ENCODE measurements at regions not wholly inside any gene's neighbourhood (a gene's known extent, or its start where the extent isn't known, plus 50 kb on each side); places are given as distances from the start of the nearest gene placed in this dataset.
A peak's percentile ranks its signal among the peaks of the same experiment; 100 is the strongest.

DNA sequence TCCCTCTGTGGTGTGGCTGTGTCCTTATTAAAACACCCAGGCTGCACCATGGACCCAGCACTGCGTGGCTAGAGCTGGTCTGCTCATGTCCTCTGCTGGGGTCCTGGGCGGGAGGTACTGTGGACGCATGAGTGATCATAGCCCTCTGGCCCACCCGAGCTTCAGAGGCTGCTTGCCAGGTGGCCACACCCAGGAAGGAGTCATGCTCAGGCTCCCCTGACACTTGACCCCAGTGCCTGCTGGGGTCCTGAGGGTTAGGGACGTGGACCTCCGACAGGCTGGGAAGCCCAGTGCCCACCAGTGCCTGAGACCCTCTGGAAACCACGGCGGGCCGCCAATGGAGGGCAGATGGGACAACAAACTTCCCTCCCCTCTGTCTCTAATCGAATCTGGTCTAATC lies 66.3 kb upstream of the HS6ST1 start:
- TF ChIP-seq TEAD4 (CRISPR knock-in tag; IDR thresholded peaks at IDR 0.05) (no peak), TCF7 (CRISPR knock-in tag; IDR thresholded peaks at IDR 0.05; ENCODE audit: low read depth) (no peak), ZNF232 (CRISPR knock-in tag; IDR thresholded peaks at IDR 0.05) (no peak)
- TF ChIP-seq, protein P1, sequence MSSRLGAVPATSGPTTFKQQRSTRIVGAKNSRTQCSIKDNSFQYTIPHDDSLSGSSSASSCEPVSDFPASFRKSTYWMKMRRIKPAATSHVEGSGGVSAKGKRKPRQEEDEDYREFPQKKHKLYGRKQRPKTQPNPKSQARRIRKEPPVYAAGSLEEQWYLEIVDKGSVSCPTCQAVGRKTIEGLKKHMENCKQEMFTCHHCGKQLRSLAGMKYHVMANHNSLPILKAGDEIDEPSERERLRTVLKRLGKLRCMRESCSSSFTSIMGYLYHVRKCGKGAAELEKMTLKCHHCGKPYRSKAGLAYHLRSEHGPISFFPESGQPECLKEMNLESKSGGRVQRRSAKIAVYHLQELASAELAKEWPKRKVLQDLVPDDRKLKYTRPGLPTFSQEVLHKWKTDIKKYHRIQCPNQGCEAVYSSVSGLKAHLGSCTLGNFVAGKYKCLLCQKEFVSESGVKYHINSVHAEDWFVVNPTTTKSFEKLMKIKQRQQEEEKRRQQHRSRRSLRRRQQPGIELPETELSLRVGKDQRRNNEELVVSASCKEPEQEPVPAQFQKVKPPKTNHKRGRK (CRISPR knock-in tag; IDR thresholded peaks at IDR 0.05; ENCODE audit: borderline replicate concordance) = no peak
- TF ChIP-seq, protein P2, sequence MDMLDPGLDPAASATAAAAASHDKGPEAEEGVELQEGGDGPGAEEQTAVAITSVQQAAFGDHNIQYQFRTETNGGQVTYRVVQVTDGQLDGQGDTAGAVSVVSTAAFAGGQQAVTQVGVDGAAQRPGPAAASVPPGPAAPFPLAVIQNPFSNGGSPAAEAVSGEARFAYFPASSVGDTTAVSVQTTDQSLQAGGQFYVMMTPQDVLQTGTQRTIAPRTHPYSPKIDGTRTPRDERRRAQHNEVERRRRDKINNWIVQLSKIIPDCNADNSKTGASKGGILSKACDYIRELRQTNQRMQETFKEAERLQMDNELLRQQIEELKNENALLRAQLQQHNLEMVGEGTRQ (CRISPR knock-in tag; IDR thresholded peaks at IDR 0.05) = no peak
- TF ChIP-seq, protein P3, sequence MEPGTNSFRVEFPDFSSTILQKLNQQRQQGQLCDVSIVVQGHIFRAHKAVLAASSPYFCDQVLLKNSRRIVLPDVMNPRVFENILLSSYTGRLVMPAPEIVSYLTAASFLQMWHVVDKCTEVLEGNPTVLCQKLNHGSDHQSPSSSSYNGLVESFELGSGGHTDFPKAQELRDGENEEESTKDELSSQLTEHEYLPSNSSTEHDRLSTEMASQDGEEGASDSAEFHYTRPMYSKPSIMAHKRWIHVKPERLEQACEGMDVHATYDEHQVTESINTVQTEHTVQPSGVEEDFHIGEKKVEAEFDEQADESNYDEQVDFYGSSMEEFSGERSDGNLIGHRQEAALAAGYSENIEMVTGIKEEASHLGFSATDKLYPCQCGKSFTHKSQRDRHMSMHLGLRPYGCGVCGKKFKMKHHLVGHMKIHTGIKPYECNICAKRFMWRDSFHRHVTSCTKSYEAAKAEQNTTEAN (CRISPR knock-in tag; IDR thresholded peaks at IDR 0.05) = no peak
- TF ChIP-seq, protein P4, sequence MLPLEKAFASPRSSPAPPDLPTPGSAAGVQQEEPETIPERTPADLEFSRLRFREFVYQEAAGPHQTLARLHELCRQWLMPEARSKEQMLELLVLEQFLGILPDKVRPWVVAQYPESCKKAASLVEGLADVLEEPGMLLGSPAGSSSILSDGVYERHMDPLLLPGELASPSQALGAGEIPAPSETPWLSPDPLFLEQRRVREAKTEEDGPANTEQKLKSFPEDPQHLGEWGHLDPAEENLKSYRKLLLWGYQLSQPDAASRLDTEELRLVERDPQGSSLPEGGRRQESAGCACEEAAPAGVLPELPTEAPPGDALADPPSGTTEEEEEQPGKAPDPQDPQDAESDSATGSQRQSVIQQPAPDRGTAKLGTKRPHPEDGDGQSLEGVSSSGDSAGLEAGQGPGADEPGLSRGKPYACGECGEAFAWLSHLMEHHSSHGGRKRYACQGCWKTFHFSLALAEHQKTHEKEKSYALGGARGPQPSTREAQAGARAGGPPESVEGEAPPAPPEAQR (CRISPR knock-in tag; IDR thresholded peaks at IDR 0.05) = no peak
- POLR2A ChIA-PET = no interaction called here

DNA sequence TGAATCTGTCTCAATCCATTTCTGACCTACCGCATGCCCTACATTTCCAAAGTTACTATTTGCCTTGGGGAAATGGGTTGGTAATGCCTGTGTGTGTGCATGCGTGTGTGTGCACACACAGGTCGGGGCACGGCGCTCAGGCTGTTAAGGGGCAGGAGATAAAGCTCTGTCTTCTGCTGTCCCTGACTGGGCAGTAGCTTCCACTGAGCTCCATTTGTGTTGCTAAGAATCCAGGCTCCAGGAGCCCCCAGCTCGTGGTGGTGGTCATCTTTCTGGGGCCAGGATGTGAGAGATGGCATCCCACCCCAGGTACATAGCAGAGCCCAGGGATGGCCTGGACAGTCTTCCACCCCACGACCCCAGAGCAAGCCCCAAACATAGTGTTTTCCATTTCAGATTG lies 66.7 kb upstream of the HS6ST1 start:
- ATAC-seq = no peak
- ChIA-PET POLR2A (no interaction called here), CTCF (no interaction called here)
- Mint-ChIP-seq H3K27ac (0 out of 2 replicates have a peak overlapping the region, but pooled peaks have one; percentile 57), H3K9me3 (no peaks in the 10 kb centered on the region), H3K36me3 (no peaks in the 10 kb centered on the region), H3K4me3 (no peak overlapping the region), H3K4me1 (peaks cover 32% of the 10 kb centered on the region), H3K27me3 (ENCODE audit: low read depth) (no peaks in the 10 kb centered on the region)
- no peak for TF ChIP-seq JUN (CRISPR knock-in tag; IDR thresholded peaks at IDR 0.05)
- TF ChIP-seq ZNF263 (CRISPR knock-in tag; IDR thresholded peaks at IDR 0.05; ENCODE audit: low read depth) = no peak
- TF ChIP-seq, protein P5, sequence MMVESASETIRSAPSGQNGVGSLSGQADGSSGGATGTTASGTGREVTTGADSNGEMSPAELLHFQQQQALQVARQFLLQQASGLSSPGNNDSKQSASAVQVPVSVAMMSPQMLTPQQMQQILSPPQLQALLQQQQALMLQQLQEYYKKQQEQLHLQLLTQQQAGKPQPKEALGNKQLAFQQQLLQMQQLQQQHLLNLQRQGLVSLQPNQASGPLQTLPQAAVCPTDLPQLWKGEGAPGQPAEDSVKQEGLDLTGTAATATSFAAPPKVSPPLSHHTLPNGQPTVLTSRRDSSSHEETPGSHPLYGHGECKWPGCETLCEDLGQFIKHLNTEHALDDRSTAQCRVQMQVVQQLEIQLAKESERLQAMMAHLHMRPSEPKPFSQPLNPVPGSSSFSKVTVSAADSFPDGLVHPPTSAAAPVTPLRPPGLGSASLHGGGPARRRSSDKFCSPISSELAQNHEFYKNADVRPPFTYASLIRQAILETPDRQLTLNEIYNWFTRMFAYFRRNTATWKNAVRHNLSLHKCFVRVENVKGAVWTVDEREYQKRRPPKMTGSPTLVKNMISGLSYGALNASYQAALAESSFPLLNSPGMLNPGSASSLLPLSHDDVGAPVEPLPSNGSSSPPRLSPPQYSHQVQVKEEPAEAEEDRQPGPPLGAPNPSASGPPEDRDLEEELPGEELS (CRISPR knock-in tag; IDR thresholded peaks at IDR 0.05) = no peak
- TF ChIP-seq ZNF423 (CRISPR knock-in tag; IDR thresholded peaks at IDR 0.05) = no peak
- TF ChIP-seq, protein P6, sequence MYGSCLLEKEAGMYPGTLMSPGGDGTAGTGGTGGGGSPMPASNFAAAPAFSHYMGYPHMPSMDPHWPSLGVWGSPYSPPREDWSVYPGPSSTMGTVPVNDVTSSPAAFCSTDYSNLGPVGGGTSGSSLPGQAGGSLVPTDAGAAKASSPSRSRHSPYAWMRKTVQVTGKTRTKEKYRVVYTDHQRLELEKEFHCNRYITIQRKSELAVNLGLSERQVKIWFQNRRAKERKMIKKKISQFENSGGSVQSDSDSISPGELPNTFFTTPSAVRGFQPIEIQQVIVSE (CRISPR knock-in tag; IDR thresholded peaks at IDR 0.05; ENCODE audit: borderline replicate concordance) = no peak
- no peak for DNase-seq (ENCODE audit: low spot score)

More for the DNA sequence above, 66.3 kb upstream of the HS6ST1 start:
- ATAC-seq = no peak
- Mint-ChIP-seq H3K9me3 (no peaks in the 10 kb centered on the region), H3K27ac (0 out of 2 replicates have a peak overlapping the region, but pooled peaks have one; percentile 57), H3K4me3 (no peak overlapping the region), H3K36me3 (no peaks in the 10 kb centered on the region), H3K27me3 (ENCODE audit: low read depth) (no peaks in the 10 kb centered on the region), H3K4me1 (peaks cover 32% of the 10 kb centered on the region)
- DNase-seq (ENCODE audit: low spot score) = no peak
- CTCF ChIA-PET = no interaction called here

DNA sequence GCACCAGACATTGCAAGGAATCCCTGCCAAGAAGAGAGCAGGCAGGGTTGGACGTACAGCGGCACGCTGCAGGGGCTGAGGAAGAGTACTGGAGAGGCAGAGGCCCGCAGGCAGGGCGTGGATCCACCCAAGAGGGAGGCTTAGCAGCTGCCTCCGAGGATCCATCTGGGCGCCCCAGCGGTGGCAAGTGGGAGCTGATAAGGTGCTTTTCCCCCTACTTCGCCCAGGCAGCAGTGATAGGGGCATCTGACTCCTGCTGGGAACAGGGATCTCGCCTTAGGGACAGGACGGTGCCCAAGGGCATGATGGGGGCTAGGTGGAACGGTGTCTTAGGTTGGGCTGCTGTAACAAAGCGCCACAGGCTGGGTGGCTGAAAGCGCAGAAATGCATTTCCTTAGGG lies 67.4 kb upstream of the HS6ST1 start:
- ChIA-PET CTCF (no interaction called here), POLR2A (no interaction called here)
- Mint-ChIP-seq H3K27ac (no peak overlapping the region), H3K36me3 (no peaks in the 10 kb centered on the region), H3K4me1 (peaks cover 29% of the 10 kb centered on the region), H3K27me3 (ENCODE audit: low read depth) (no peaks in the 10 kb centered on the region), H3K4me3 (no peak overlapping the region), H3K9me3 (no peaks in the 10 kb centered on the region)
- DNase-seq (ENCODE audit: low spot score) (no peak), ATAC-seq (no peak)
- TF ChIP-seq, protein P4 (CRISPR knock-in tag; IDR thresholded peaks at IDR 0.05) = no peak
- TF ChIP-seq JUN (CRISPR knock-in tag; IDR thresholded peaks at IDR 0.05) (no peak), NFE2L1 (CRISPR knock-in tag; IDR thresholded peaks at IDR 0.05) (no peak), NR1H2 (CRISPR knock-in tag; IDR thresholded peaks at IDR 0.05) (no peak), FOXJ3 (CRISPR knock-in tag; IDR thresholded peaks at IDR 0.05; ENCODE audit: borderline replicate concordance) (no peak), PRRX2 (CRISPR knock-in tag; IDR thresholded peaks at IDR 0.05) (no peak), ZNF121 (CRISPR knock-in tag; IDR thresholded peaks at IDR 0.05) (no peak)
- TF ChIP-seq, protein P7, sequence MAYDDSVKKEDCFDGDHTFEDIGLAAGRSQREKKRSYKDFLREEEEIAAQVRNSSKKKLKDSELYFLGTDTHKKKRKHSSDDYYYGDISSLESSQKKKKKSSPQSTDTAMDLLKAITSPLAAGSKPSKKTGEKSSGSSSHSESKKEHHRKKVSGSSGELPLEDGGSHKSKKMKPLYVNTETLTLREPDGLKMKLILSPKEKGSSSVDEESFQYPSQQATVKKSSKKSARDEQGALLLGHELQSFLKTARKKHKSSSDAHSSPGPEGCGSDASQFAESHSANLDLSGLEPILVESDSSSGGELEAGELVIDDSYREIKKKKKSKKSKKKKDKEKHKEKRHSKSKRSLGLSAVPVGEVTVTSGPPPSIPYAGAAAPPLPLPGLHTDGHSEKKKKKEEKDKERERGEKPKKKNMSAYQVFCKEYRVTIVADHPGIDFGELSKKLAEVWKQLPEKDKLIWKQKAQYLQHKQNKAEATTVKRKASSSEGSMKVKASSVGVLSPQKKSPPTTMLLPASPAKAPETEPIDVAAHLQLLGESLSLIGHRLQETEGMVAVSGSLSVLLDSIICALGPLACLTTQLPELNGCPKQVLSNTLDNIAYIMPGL (CRISPR knock-in tag; IDR thresholded peaks at IDR 0.05) = no peak
- TF ChIP-seq, protein P1 (CRISPR knock-in tag; IDR thresholded peaks at IDR 0.05; ENCODE audit: borderline replicate concordance) = no peak
